Right lung (tissue), 2 donors: ENCODE measurements at regions not wholly inside any gene's neighbourhood (a gene's known extent, or its start where the extent isn't known, plus 50 kb on each side); places are given as distances from the start of the nearest gene placed in this dataset.
A peak's percentile ranks its signal among the peaks of the same experiment; 100 is the strongest.

ENCODE experiments used
- DNase-seq, 2 donors: peaks; one replicate each; pipeline ENCODE4 v3.0.0-alpha.2; 2013

GRCh38 chr22:19621373-19622060 is 92.8 kb upstream of the SEPTIN5 start:
- DNase-seq = peak in 1 of 2 donors; percentile 50

DNA sequence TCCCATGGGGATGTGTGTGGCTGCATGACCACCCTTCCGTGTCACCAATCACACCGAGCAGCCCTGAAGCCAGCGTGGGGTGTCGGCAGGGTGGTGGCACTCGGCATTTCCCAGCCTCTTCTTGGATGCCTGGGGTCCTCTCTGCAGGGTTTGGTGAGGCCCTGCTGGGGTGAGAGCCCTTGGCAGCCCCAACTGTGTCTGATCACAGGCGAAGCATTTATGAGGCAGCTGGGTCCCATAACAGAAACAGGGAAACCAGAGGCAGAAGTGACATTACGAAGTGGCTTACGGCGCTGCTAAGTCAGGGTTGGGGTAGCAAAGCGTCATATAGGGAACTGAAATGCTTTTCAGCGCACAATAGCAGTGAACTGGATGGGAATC is 92.3 kb upstream of the SEPTIN5 start:
- DNase-seq = no peak

- DNase-seq = no peak
These were observed 88.8 kb upstream of the SEPTIN5 start for GRCh38 chr22:19625331-19626041.

DNA sequence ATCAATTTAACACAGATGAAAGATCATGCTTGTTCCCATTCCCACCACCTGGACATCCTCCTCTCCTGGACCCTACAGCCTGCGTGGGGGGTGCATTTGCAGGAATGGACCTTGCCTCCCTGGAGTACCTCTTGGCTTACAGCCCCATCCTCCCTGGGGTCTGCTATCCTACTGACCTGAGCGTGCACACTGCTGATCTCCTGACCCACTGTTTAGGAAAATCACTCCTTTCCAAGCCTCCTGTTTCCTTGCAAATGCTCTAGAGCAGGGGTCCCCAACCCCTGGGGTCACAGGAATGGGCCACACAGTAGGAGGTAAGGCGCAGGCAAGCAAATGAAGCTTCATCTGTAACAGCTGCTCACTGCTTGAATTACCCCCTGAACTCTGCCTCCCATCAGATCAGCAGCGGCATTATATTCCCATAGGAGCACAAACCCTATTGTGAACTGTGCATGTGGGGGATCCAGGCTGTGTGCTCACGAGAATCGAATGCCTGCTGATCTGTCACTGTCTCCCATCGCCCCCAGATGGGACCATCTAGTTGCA is 88.2 kb upstream of the SEPTIN5 start:
- no peak for DNase-seq

DNA sequence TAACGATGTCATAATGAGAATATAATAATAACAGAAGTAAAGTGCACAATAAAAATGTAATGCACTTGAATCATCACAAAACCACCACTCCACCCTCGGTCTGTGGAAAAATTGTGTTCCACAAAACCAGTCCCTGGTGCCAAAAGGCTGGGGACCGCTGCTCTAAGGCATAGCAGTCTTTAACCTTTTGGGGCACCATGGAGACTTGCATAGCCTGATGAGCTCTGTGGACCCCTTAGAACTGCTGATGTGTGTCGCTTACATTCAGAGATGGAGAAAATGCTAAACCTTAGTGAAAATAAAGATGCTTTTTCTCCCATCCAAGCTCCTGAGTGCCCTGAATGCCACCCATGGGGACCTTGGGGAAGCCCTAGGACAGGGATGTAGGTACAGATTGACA is 87.6 kb upstream of the SEPTIN5 start:
- no peak for DNase-seq

GRCh38 chr22:19628038-19628776 is 86.1 kb upstream of the SEPTIN5 start:
- DNase-seq = no peak

DNA sequence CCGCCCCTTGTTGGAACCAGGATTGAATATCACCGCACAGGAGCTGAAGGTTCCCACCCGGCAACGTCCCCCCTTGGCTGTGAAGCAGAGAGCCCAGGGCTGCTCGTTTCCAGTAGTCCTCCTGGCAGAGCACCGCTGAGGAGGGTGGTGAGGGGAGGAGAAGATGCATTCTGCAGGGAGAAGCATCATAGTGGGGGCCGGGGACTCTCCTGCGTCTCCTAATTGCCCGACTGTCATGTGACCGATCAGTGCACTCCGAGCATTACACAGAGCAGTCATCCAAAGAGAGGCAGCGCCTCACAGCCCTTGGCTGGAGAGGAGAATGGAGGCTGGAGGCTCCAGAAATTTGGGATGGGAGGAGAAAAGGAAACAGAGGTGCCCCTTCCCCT is 85.0 kb upstream of the SEPTIN5 start:
- no peak for DNase-seq

GRCh38 chr22:19629720-19630419 is 84.4 kb upstream of the SEPTIN5 start:
- peak; percentile 64 to 76 for DNase-seq

GRCh38 chr22:19630614-19631013 is 83.7 kb upstream of the SEPTIN5 start:
- no peak for DNase-seq

GRCh38 chr22:19631899-19632667 is 82.2 kb upstream of the SEPTIN5 start:
- DNase-seq = no peak

DNA sequence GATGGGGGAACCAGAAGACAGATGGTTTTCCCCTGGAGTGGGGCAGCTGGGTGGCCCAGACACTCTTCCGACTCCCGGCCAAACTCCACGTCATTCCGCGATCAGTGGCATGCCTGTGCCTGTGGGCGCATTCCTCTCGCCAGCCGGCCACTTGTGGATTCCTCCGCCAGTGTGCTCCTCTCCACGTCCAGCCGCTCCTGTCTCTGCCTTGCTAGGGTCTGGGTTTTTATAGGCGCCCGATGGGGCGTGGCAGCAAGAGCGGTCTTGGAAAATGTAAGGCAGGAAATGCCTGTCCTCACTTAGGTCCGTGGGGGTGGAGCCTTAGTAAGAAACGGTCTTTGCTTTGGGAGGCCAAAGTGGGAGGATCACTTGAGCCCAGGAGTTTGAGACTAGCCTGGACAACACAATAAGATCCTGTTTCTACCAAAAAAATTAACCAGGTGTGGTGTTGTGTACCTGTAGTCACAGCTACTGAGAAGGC is 81.6 kb upstream of the SEPTIN5 start:
- DNase-seq = no peak

DNA sequence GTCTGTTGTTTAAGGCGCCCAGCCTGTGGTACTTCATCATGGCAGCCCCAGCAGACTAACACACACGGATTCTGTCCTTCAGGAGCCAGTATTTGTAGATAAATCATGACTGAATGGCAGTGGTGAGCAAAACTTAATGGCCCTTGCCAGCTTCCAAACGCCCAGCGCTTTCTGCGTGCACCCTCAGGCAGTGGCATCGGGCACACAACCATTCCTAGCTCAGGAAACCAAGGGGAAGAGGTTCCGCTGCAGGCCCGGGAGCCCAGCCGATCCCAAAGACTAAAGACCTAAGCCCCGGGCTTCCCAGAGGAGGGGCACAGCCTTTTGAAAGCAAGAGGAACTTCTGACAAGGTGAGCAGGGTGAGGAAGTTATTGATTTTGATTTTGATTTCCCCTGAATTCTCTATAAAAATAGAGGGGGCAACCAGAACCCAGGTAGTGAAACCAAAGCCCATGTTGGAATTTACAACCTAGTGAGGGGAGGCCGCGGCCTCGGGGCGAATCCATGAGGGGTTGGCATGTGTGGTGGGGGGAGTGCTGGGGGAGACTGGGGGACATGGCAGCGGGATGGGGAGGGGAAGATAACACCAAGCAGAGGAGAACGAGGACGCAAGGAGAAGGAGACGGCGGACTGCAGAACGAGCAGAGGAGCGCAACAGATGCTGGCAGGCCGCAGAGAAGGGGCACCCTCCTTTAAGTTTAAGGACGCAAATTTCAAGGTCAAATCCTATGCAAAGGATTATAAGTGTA is 79.9 kb upstream of the SEPTIN5 start:
- DNase-seq = no peak

DNA sequence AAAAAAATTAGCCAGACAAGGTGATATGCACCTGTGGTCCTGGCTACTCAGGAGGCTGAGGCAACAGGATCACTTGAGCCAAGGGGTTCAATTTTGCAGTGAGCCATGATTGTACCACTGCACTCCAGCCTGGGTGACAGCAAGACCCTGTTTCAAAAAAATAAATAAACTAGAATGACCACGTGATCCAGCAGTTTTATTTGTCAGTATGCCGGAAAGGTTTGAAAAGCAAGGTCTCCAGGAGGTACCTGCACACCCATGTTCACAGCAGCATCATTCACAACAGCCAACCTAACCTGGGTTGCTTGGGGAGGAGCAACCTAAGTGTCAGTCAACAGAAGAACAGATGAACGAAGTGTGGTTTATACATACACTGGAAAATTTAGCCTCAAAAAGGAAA is 78.7 kb upstream of the SEPTIN5 start:
- DNase-seq = no peak

GRCh38 chr22:19636696-19637407 is 77.5 kb upstream of the SEPTIN5 start:
- DNase-seq = no peak

- no peak for DNase-seq
These were observed 76.7 kb upstream of the SEPTIN5 start for GRCh38 chr22:19637408-19638281.

GRCh38 chr22:19638282-19639015 is 75.9 kb upstream of the SEPTIN5 start:
- no peak for DNase-seq

DNA sequence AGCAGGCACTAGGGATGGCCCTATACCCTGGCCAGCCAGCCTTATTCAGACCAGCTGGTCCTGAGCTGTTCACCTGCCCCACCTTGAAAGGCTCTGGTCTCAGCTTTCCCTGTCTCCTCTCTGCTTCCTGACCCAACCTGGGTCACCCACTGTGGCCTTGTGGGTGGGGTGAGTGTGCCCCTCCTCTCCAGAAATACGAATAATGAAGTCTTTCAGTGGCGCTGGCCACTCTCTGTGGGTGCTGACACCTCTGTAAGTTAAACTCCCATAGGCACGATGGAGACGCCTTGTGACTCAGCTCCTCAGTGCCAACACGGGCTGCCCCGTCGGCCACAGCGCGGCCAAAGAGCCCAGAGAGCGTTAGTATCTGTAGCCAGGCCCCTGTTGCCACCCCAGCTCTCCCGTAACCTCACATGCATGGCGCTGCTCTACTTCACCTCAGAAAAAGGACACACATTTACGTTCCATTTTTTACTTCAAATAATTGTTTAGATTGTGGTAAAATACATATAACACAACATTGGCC is 74.6 kb upstream of the SEPTIN5 start:
- DNase-seq = no peak

DNA sequence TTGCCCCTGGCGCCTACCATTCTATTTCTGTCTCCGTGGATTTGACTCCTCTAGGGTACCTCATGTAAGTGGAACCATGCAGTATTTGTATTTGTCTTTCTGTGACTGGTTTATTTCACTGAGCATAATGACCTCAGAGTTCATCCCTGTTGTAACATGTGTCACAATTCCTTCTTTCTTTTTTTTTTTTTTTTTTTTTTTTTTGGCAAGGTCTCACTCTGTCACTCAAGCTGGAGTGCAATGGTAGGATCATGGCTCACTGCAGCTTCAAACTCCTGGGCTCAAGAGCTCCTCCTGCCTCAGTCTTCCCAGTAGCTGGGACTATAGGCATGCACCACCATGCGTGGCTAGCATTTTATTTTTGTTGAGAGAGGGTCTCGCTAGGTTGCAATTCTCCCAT is 74.0 kb upstream of the SEPTIN5 start:
- DNase-seq = no peak
